Trophoblast cell (in vitro differentiated cells and primary cell): ENCODE measurements at regions not wholly inside any gene's neighbourhood (a gene's known extent, or its start where the extent isn't known, plus 50 kb on each side); places are given as distances from the start of the nearest gene placed in this dataset.
A peak's percentile ranks its signal among the peaks of the same experiment; 100 is the strongest.

ENCODE experiments used
- DNase-seq, 2 donors: peaks; one replicate each; pipeline ENCODE4 v3.0.0-alpha.2; 2016
- H2AFZ ChIP-seq: 2 replicates; pipeline ENCODE4 v1.6.1; 2013; ENCODE audit warnings: low read length, moderate library complexity, mild to moderate bottlenecking; ENCODE audit not compliant: insufficient read depth, poor library complexity
- H2AK5ac ChIP-seq: 2 replicates; pipeline ENCODE4 v1.6.1; 2013; ENCODE audit warnings: mild to moderate bottlenecking, low read length
- H2BK120ac ChIP-seq: 2 replicates; pipeline ENCODE4 v1.6.1; 2013; ENCODE audit warnings: low read length, mild to moderate bottlenecking, moderate library complexity; ENCODE audit not compliant: insufficient read depth, poor library complexity
- H2BK12ac ChIP-seq: 2 replicates; pipeline ENCODE4 v1.6.1; 2013; ENCODE audit warnings: mild to moderate bottlenecking, low read length, moderate library complexity
- H2BK5ac ChIP-seq: 2 replicates; pipeline ENCODE4 v1.6.1; 2013; ENCODE audit warnings: low read length, low read depth, moderate library complexity, mild to moderate bottlenecking; ENCODE audit not compliant: poor library complexity
- H3K14ac ChIP-seq: 2 replicates; pipeline ENCODE4 v1.6.1; 2013; ENCODE audit warnings: mild to moderate bottlenecking, low read length
- H3K18ac ChIP-seq: 2 replicates; pipeline ENCODE4 v1.6.1; 2013; ENCODE audit warnings: mild to moderate bottlenecking, low read length
- H3K23ac ChIP-seq: 2 replicates; pipeline ENCODE4 v1.6.1; 2013; ENCODE audit warnings: low read length
- H3K27ac ChIP-seq: 2 replicates; pipeline ENCODE4 v1.5.1; 2013; ENCODE audit warnings: low read depth, mild to moderate bottlenecking, inconsistent platforms, low read length, moderate library complexity
- H3K27me3 ChIP-seq: 2 replicates; pipeline ENCODE4 v1.6.1; 2013; ENCODE audit warnings: inconsistent platforms, mild to moderate bottlenecking, low read length, moderate library complexity; ENCODE audit not compliant: insufficient read depth
- H3K36me3 ChIP-seq, 2 experiments: 1 replicate in 1 of 2; 2 replicates in 1 of 2; pipeline ENCODE4 v1.6.1; 2013; ENCODE audit warnings: low read length in 2 of 2, mild to moderate bottlenecking in 2 of 2, moderate library complexity in 1 of 2; ENCODE audit not compliant: insufficient read depth in 2 of 2, control insufficient read depth in 1 of 2
- H3K4ac ChIP-seq: 2 replicates; pipeline ENCODE4 v1.6.1; 2013; ENCODE audit warnings: low read depth, mild to moderate bottlenecking, low read length, moderate library complexity
- H3K4me1 ChIP-seq, 2 experiments: 1 replicate in 1 of 2; 2 replicates in 1 of 2; pipeline ENCODE4 v1.6.1; 2013; ENCODE audit warnings: low read length in 2 of 2, mild to moderate bottlenecking in 2 of 2, moderate library complexity in 1 of 2; ENCODE audit not compliant: insufficient read depth in 2 of 2, control insufficient read depth in 1 of 2
- H3K4me2 ChIP-seq: 2 replicates; pipeline ENCODE4 v1.6.1; 2013; ENCODE audit warnings: inconsistent platforms, mild to moderate bottlenecking, low read length, moderate library complexity
- H3K4me3 ChIP-seq: 2 replicates; pipeline ENCODE4 v1.5.1; 2013; ENCODE audit warnings: mild to moderate bottlenecking, low read depth, low read length, inconsistent platforms
- H3K79me1 ChIP-seq: one replicate; pipeline ENCODE4 v1.6.1; 2013; ENCODE audit warnings: low read length
- H3K79me2 ChIP-seq: 2 replicates; pipeline ENCODE4 v1.6.1; 2013; ENCODE audit warnings: low read length, mild to moderate bottlenecking; ENCODE audit not compliant: control insufficient read depth, insufficient read depth, poor library complexity
- H3K9ac ChIP-seq: 2 replicates; pipeline ENCODE4 v1.6.1; 2013; ENCODE audit warnings: mild to moderate bottlenecking, low read length
- H3K9me3 ChIP-seq: 2 replicates; pipeline ENCODE4 v1.6.1; 2013; ENCODE audit warnings: low read depth, mild to moderate bottlenecking, control low read depth, inconsistent platforms, low read length; ENCODE audit not compliant: insufficient read depth
- H4K12ac ChIP-seq: 2 replicates; pipeline ENCODE4 v1.6.1; 2013; ENCODE audit warnings: low read depth, mild to moderate bottlenecking, low read length, moderate library complexity
- H4K8ac ChIP-seq: 2 replicates; pipeline ENCODE4 v1.6.1; 2013; ENCODE audit warnings: low read depth, mild to moderate bottlenecking, low read length, moderate library complexity
- H4K91ac ChIP-seq: one replicate; pipeline ENCODE4 v1.6.1; 2013; ENCODE audit warnings: low read depth, mild to moderate bottlenecking, low read length, moderate library complexity
- WGBS: extraction: QIAGEN DNeasy Blood & Tissue Kit; methylation state at CpG from one replicate; pipeline ENCODE4 v1.1.7; 2013; ENCODE audit warnings: missing lambda C conversion rate; ENCODE audit not compliant: insufficient read length, insufficient coverage; ENCODE audit errors: extremely low coverage; 5-methylcytosine and 5-hydroxymethylcytosine counted together

DNA sequence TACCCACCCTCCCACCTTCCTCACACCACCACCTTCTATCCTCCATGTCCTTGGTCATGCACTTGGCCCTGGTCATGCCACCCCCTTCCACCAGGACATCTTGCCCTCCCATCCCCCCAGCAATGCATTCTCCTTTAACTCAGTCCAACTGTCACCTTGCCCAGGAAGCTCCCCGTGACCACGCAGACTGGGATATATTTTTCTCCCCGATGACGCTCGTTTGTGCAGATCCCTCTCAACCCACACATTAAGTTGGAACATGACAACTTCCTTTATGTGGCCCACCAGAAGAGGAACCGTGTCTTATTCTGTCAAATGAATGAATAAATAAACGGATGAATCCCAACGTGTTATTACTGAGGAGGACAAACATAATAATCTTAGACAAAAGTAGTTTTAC is 82.8 kb upstream of the TAS2R1 start:
- Histone ChIP-seq H3K27me3 (no peaks in the 10 kb centered on the region), H2BK5ac (peak overlapping the region; percentile 83), H3K4me1 (peaks cover 19 to 26% of the 10 kb centered on the region in 2 experiments), H3K79me2 (peaks cover 4% of the 10 kb centered on the region), H2AK5ac (peak overlapping the region; percentile 83), H4K12ac (no peak overlapping the region), H2AFZ (no peak overlapping the region), H3K36me3 (no peaks in the 10 kb centered on the region), H2BK120ac (peak overlapping the region; percentile 87), H3K4me2 (no peak overlapping the region), H3K4ac (peak overlapping the region; percentile 55), H3K79me1 (peaks cover 28% of the 10 kb centered on the region), H3K27ac (peak overlapping the region; percentile 71), H2BK12ac (peak overlapping the region; percentile 97), H3K18ac (peak overlapping the region; percentile 63), H3K9me3 (peaks cover 2% of the 10 kb centered on the region), H4K91ac (peak overlapping the region; percentile 95), H3K14ac (peak overlapping the region; percentile 83), H4K8ac (peak overlapping the region; percentile 49), H3K4me3 (no peak overlapping the region), H3K23ac (no peak overlapping the region), H3K9ac (no peak overlapping the region)
- DNase-seq, result no peak
- no CpG with 5 or more reads among the region's 8 CpGs for WGBS

DNA sequence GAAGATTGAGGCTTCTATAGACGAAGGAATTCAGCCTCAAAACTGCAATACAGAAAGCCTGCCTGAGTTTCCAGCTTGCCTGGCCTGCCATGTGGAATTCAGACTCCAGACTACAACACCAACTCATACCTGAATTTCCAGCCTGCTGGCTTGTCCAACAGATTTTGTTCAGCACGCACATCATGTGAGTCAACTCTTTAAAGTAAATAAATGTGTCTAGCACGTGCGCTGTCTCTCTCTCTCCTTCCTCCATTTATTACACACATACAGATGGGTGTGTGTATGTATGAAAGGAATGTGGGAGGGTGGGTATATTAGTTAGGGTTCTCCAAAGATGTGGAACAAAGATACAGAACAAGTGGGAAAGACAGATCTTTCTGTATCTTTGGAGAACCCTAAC is 82.4 kb upstream of the TAS2R1 start:
- Histone ChIP-seq H3K9ac (no peak overlapping the region), H3K4me2 (no peak overlapping the region), H3K36me3 (no peaks in the 10 kb centered on the region), H2BK12ac (no peak overlapping the region), H3K4ac (no peak overlapping the region), H4K12ac (no peak overlapping the region), H3K18ac (no peak overlapping the region), H3K27ac (peak overlapping the region; percentile 71), H4K91ac (peak overlapping the region; percentile 95), H3K79me2 (peaks cover 4% of the 10 kb centered on the region), H3K4me1 (peaks cover 18 to 28% of the 10 kb centered on the region in 2 experiments), H3K79me1 (peaks cover 28% of the 10 kb centered on the region), H2AFZ (no peak overlapping the region), H3K14ac (no peak overlapping the region), H2BK5ac (no peak overlapping the region), H3K9me3 (peaks cover 2% of the 10 kb centered on the region), H3K4me3 (no peak overlapping the region), H4K8ac (no peak overlapping the region), H2BK120ac (no peak overlapping the region), H3K27me3 (no peaks in the 10 kb centered on the region), H2AK5ac (no peak overlapping the region), H3K23ac (no peak overlapping the region)
- peak in 1 of 2 donors; percentile 28 for DNase-seq
- no CpG with 5 or more reads among the region's 4 CpGs for WGBS

DNA sequence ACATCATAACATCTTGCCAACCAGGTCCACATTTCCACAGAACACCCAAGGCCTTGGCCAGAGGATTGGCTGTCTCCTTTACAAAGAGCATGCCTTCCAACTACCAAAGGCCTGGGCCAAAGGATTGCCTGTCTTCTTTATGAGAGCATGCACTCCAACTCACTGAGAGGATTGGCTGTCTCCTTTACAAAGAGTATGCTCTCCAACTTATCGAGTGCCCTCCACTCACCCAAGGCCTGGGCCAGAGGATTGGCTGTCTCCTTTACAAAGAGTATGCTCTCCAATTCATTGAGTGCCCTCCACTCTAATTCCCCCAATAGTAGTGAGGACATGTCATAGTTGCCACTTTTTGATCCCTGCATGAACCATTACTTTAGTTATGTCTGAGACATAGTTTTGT is 79.9 kb upstream of the TAS2R1 start:
- no peak overlapping the region for H4K12ac ChIP-seq
- peaks cover 9 to 19% of the 10 kb centered on the region in 2 experiments for H3K4me1 ChIP-seq
- WGBS, result no CpG with 5 or more reads among the region's 1 CpG
- DNase-seq, result no peak
- H3K9ac ChIP-seq, result no peak overlapping the region
- peak overlapping the region; percentile 77 for H2BK12ac ChIP-seq
- H2BK120ac ChIP-seq, result peak overlapping the region; percentile 43
- H3K79me2 ChIP-seq, result peaks cover 3% of the 10 kb centered on the region
- H2AFZ ChIP-seq, result no peak overlapping the region
- H3K4me3 ChIP-seq, result no peak overlapping the region
- H3K36me3 ChIP-seq, result no peaks in the 10 kb centered on the region
- H3K27ac ChIP-seq, result no peak overlapping the region
- peak overlapping the region; percentile 66 for H4K91ac ChIP-seq
- H4K8ac ChIP-seq, result no peak overlapping the region
- H3K14ac ChIP-seq, result no peak overlapping the region
- H3K23ac ChIP-seq, result no peak overlapping the region
- H3K27me3 ChIP-seq, result no peaks in the 10 kb centered on the region
- H3K9me3 ChIP-seq, result peaks cover 2% of the 10 kb centered on the region
- no peak overlapping the region for H3K4me2 ChIP-seq
- peaks cover 15% of the 10 kb centered on the region for H3K79me1 ChIP-seq
- H3K4ac ChIP-seq, result no peak overlapping the region
- H3K18ac ChIP-seq, result no peak overlapping the region
- peak overlapping the region; percentile 53 for H2AK5ac ChIP-seq
- H2BK5ac ChIP-seq, result no peak overlapping the region

DNA sequence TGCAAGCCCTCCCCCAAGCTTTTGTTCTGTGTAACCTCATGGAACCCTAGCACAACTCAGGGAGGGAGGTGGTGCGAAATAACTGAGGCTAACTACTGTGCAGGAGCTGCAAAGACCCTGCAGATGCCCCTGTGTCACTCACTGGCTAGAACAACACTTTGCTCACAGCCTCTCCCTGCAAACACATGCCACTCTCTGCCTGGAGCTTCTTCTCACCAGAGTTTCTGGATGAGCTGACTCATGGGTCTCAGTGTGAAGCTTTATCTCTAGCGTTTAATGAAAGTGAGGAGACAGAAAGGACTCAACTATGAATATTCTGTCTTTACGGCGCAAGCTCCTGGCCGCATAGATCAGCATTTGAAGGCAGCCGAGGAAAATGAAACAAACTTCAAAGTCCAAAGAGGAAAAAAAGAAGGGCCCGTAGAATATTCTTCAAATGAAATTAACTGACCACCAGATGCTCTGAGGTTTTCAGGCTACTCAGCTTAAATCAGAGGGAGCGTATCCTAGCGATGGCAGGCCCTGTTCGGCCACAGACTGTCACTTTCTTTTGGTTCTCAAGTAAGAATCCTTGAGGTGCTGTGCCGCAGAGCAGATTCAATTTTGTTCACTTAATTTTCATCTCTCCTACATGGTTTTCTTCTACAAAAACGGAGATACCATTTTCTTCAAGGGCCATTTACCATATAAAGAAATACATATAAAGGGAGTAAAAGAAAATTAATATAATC is 77.7 kb upstream of the TAS2R1 start:
- Histone ChIP-seq H2BK120ac (peak overlapping the region; percentile 2), H3K27me3 (no peaks in the 10 kb centered on the region), H3K4me1 (peaks cover 9 to 12% of the 10 kb centered on the region in 2 experiments), H4K8ac (no peak overlapping the region), H3K14ac (no peak overlapping the region), H3K18ac (no peak overlapping the region), H3K23ac (no peak overlapping the region), H3K79me2 (peaks cover 1% of the 10 kb centered on the region), H3K27ac (no peak overlapping the region), H3K9me3 (peaks cover 2% of the 10 kb centered on the region), H2BK12ac (peak overlapping the region; percentile 8), H3K79me1 (peaks cover 13% of the 10 kb centered on the region), H3K36me3 (no peaks in the 10 kb centered on the region), H2AFZ (no peak overlapping the region), H3K9ac (no peak overlapping the region), H2AK5ac (no peak overlapping the region), H4K91ac (peak overlapping the region; percentile 61), H3K4me3 (no peak overlapping the region), H2BK5ac (no peak overlapping the region), H3K4me2 (no peak overlapping the region), H4K12ac (no peak overlapping the region), H3K4ac (no peak overlapping the region)
- no peak for DNase-seq
- WGBS, result no CpG with 5 or more reads among the region's 12 CpGs
